Nephron progenitor cell (in vitro differentiated cells): ENCODE measurements at regions not wholly inside any gene's neighbourhood (a gene's known extent, or its start where the extent isn't known, plus 50 kb on each side); places are given as distances from the start of the nearest gene placed in this dataset.

Source experiments
- DNase-seq: peaks from one replicate; pipeline ENCODE4 v3.0.0; 2021
- H3K27ac Mint-ChIP-seq: 2 replicates; pipeline ENCODE4 v1.8.0; 2021; ENCODE audit warnings: mild to moderate bottlenecking, moderate library complexity, mixed read lengths
- H3K27me3 Mint-ChIP-seq: 2 replicates; pipeline ENCODE4 v1.8.0; 2021; ENCODE audit warnings: mild to moderate bottlenecking, low read depth, mixed read lengths; ENCODE audit not compliant: poor library complexity
- H3K36me3 Mint-ChIP-seq: 2 replicates; pipeline ENCODE4 v1.8.0; 2021; ENCODE audit warnings: low read depth, mixed read lengths
- H3K4me1 Mint-ChIP-seq: 2 replicates; pipeline ENCODE4 v1.8.0; 2021; ENCODE audit warnings: mixed read lengths
- H3K4me3 Mint-ChIP-seq: 2 replicates; pipeline ENCODE4 v1.8.0; 2021; ENCODE audit warnings: mild to moderate bottlenecking, moderate library complexity, mixed read lengths
- H3K9me3 Mint-ChIP-seq: 2 replicates; pipeline ENCODE4 v1.8.0; 2021; ENCODE audit warnings: mild to moderate bottlenecking, moderate library complexity, mixed read lengths
- CTCF ChIP-seq: fragments of 200-600 bp; sonication (generic); IDR thresholded peaks from 2 replicates; pipeline ENCODE4 v1.5.0; 2021; ENCODE audit warnings: antibody characterized with exemption

- no peak for DNase-seq
- no peak overlapping the region for H3K27ac Mint-ChIP-seq
Measured at GRCh38 chr11:127816962-127817361, 770.4 kb downstream of the ETS1 start.

GRCh38 chr11:127815331-127815730 lies 772.0 kb downstream of the ETS1 start:
- Mint-ChIP-seq H3K4me1 (no peaks in the 10 kb centered on the region), H3K27ac (no peak overlapping the region), H3K27me3 (no peaks in the 10 kb centered on the region), H3K9me3 (no peaks in the 10 kb centered on the region), H3K4me3 (no peak overlapping the region), H3K36me3 (no peaks in the 10 kb centered on the region)
- DNase-seq = no peak
- no peak for TF ChIP-seq CTCF

More at GRCh38 chr11:127816962-127817361, 770.4 kb downstream of the ETS1 start:
- H3K9me3 Mint-ChIP-seq = no peaks in the 10 kb centered on the region
- no peak overlapping the region for H3K4me3 Mint-ChIP-seq
- H3K36me3 Mint-ChIP-seq = no peaks in the 10 kb centered on the region
- no peaks in the 10 kb centered on the region for H3K4me1 Mint-ChIP-seq
- no peaks in the 10 kb centered on the region for H3K27me3 Mint-ChIP-seq
- TF ChIP-seq CTCF = no peak

- no peaks in the 10 kb centered on the region for H3K9me3 Mint-ChIP-seq
- no peak for DNase-seq
- H3K27me3 Mint-ChIP-seq = no peaks in the 10 kb centered on the region
- H3K36me3 Mint-ChIP-seq = no peaks in the 10 kb centered on the region
- no peak overlapping the region for H3K27ac Mint-ChIP-seq
- H3K4me3 Mint-ChIP-seq = no peak overlapping the region
- H3K4me1 Mint-ChIP-seq = peaks cover 25% of the 10 kb centered on the region
- TF ChIP-seq CTCF = no peak
Measured at GRCh38 chr11:127806501-127806900, 780.9 kb downstream of the ETS1 start.

- no peak for DNase-seq
- H3K36me3 Mint-ChIP-seq = no peaks in the 10 kb centered on the region
- no peaks in the 10 kb centered on the region for H3K27me3 Mint-ChIP-seq
- H3K9me3 Mint-ChIP-seq = no peaks in the 10 kb centered on the region
- H3K27ac Mint-ChIP-seq = no peak overlapping the region
- peaks cover 25% of the 10 kb centered on the region for H3K4me1 Mint-ChIP-seq
- no peak overlapping the region for H3K4me3 Mint-ChIP-seq
- TF ChIP-seq CTCF = no peak
Measured at GRCh38 chr11:127805771-127806170, 781.6 kb downstream of the ETS1 start.

GRCh38 chr11:127804747-127805400 lies 782.5 kb downstream of the ETS1 start:
- Mint-ChIP-seq H3K27ac (no peak overlapping the region), H3K27me3 (no peaks in the 10 kb centered on the region), H3K36me3 (no peaks in the 10 kb centered on the region), H3K9me3 (peaks cover 8% of the 10 kb centered on the region), H3K4me3 (no peak overlapping the region), H3K4me1 (peaks cover 25% of the 10 kb centered on the region)
- no peak for TF ChIP-seq CTCF
- no peak for DNase-seq

GRCh38 chr11:127803755-127804154 lies 783.6 kb downstream of the ETS1 start:
- Mint-ChIP-seq H3K27ac (no peak overlapping the region), H3K4me3 (no peak overlapping the region), H3K4me1 (peaks cover 20% of the 10 kb centered on the region), H3K36me3 (no peaks in the 10 kb centered on the region), H3K9me3 (peaks cover 8% of the 10 kb centered on the region), H3K27me3 (no peaks in the 10 kb centered on the region)
- no peak for TF ChIP-seq CTCF
- DNase-seq = no peak
